GM12872 (cell line): ENCODE measurements at regions not wholly inside any gene's neighbourhood (a gene's known extent, or its start where the extent isn't known, plus 50 kb on each side); places are given as distances from the start of the nearest gene placed in this dataset.

Experiments
- CTCF ChIP-seq: IDR thresholded peaks from 3 replicates; pipeline ENCODE4 v1.5.1; 2011; ENCODE audit warnings: low read depth, mild to moderate bottlenecking, low read length, moderate library complexity; ENCODE audit not compliant: insufficient read depth

GRCh38 chr7:38051786-38052185, 126.3 kb upstream of the STARD3NL start:
- no peak for TF ChIP-seq CTCF

DNA sequence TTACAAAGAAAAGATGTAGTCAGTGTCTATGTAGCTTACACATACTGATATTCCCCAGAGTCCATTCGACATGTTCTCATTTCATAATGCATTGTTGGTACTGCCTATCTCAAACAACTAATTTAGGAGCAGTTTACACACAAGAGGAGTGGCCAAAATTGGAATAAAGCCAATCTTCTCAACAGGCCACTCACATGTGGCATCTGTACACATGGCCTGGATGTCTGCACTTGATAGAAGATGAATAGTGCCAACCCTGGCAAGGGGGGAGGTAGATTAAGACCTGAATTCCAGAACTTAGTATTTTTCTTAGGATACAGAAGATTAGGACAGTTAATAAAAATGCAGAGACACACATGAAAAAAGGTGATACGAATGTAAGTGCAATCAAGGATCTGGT, 125.3 kb upstream of the STARD3NL start:
- TF ChIP-seq CTCF = no peak

GRCh38 chr7:38054199-38054598, 123.8 kb upstream of the STARD3NL start:
- no peak for TF ChIP-seq CTCF

DNA sequence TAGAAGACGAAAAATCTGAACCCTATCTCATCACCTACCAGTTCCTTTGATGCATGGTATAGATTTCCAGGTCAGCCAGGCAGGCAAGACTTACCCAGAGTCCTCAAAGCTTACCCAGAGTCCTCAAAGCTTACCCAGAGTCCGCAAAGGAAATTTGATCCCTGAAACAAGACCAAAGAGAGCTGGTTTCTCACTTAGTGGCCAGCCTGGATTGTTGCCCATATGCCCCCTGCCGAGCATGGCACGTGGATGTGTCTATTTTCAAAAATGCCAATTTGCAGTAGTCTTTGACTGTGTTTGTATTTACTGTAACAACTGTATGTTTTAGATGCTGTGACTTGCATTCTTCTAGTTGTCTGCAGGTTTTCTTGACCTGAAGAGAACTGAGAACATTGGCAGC, 120.2 kb upstream of the STARD3NL start:
- TF ChIP-seq CTCF = no peak

- TF ChIP-seq CTCF = no peak
These were observed 117.9 kb upstream of the STARD3NL start for GRCh38 chr7:38060116-38060515.

DNA sequence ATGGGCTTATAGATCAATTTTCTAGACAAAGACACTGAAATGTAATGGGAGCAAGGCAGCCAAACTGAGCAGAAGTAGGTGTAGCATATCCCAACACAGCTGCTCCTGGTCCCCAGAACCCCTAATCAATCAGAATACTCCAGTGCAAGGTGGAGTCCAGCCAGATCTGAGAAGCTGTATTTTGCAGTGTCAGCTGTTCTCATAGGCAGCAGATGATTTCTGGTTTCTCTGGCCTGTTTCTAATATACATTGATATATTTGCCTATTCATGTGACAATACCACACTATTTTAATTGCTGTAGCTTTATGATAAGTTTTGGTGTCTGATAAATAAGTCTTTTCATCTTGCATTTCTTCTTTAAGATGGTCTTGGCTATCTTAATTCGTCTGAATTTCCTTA, 117.4 kb upstream of the STARD3NL start:
- no peak for TF ChIP-seq CTCF

GRCh38 chr7:38066391-38066790, 111.7 kb upstream of the STARD3NL start:
- no peak for TF ChIP-seq CTCF

GRCh38 chr7:38068461-38068860, 109.6 kb upstream of the STARD3NL start:
- no peak for TF ChIP-seq CTCF
